T-cell (primary cell): ENCODE measurements at regions not wholly inside any gene's neighbourhood (a gene's known extent, or its start where the extent isn't known, plus 50 kb on each side); places are given as distances from the start of the nearest gene placed in this dataset.

Experiments
- ATAC-seq, 4 experiments: fragments of 200-7000 bp in 3 of 4; fragments of 150-1000 bp in 1 of 4; cut with Tn5 transposase; replicated peaks in 1 of 4; 1 replicate in 3 of 4; 2 replicates in 1 of 4; pipeline ENCODE4 v1.10.0; 2021; ENCODE audit warnings: moderate library complexity in 3 of 4, mild to moderate bottlenecking in 2 of 4, moderate number of reproducible peaks in 1 of 4
- CTCF ChIA-PET, 2 donors: fragments of 300-600 bp; sonication (Branson Sonifier 250); formaldehyde crosslinking; loops; one replicate each; lab custom pipeline; 2022; ENCODE audit warnings: antibody characterized with exemption in 2 of 2; lab: Charles Lee
- POLR2A ChIA-PET, 2 donors: fragments of 300-600 bp; sonication (Branson Sonifier 250); formaldehyde crosslinking; loops; one replicate each; lab custom pipeline; 2022; ENCODE audit warnings: antibody characterized with exemption in 2 of 2; lab: Charles Lee
- DNase-seq, 35 experiments: peaks; one replicate each; pipeline versions ENCODE4 v3.0.0 to v3.0.0-alpha.2; 2013 to 2023
- H3K27ac ChIP-seq: one replicate; pipeline ENCODE4 v1.5.1; 2013; ENCODE audit warnings: low read length
- H3K27me3 ChIP-seq, 2 experiments: replicated peaks in 1 of 2; 1 replicate in 1 of 2; 2 replicates in 1 of 2; pipeline versions ENCODE4 v1.6.1 to v1.7.0; 2013; ENCODE audit warnings: low read length in 1 of 2, mixed read lengths in 1 of 2; ENCODE audit not compliant: control insufficient read depth in 2 of 2, insufficient read depth in 2 of 2; ENCODE audit errors: extremely low read depth in 1 of 2
- H3K36me3 ChIP-seq, 2 donors: 1 replicate in 1 of 2; 2 replicates in 1 of 2; pipeline versions ENCODE4 v1.6.1 to v1.7.0; 2013; ENCODE audit warnings: low read length in 1 of 2; ENCODE audit not compliant: control insufficient read depth in 2 of 2, insufficient read depth in 1 of 2; ENCODE audit errors: extremely low read depth in 1 of 2
- H3K4me1 ChIP-seq, 2 experiments: 1 replicate in 1 of 2; 2 replicates in 1 of 2; pipeline versions ENCODE4 v1.6.1 to v1.7.0; 2013; ENCODE audit warnings: low read length in 2 of 2, mixed read lengths in 1 of 2; ENCODE audit not compliant: insufficient read depth in 2 of 2, control insufficient read depth in 1 of 2; ENCODE audit errors: extremely low read depth in 1 of 2
- H3K4me3 ChIP-seq, 2 donors: 1 replicate in 1 of 2; 2 replicates in 1 of 2; pipeline versions ENCODE4 v1.5.1 to v1.7.0; 2013; ENCODE audit warnings: mild to moderate bottlenecking in 2 of 2, low read length in 1 of 2, moderate library complexity in 1 of 2; ENCODE audit not compliant: control insufficient read depth in 1 of 2; ENCODE audit errors: extremely low read depth in 1 of 2
- H3K9me3 ChIP-seq: 2 replicates; pipeline ENCODE4 v1.7.0; 2013
- H3K27ac Mint-ChIP-seq, 2 donors: one replicate each; pipeline ENCODE4 v1.8.0; 2020 to 2021; ENCODE audit warnings: mild to moderate bottlenecking in 2 of 2, mixed read lengths in 2 of 2
- H3K27me3 Mint-ChIP-seq, 2 donors: one replicate each; pipeline ENCODE4 v1.8.0; 2021 to 2022; ENCODE audit warnings: mixed read lengths in 2 of 2
- H3K36me3 Mint-ChIP-seq: one replicate; pipeline ENCODE4 v1.8.0; 2021; ENCODE audit warnings: mixed read lengths
- H3K4me1 Mint-ChIP-seq, 3 donors: one replicate each; pipeline ENCODE4 v1.8.0; 2020 to 2022; ENCODE audit warnings: mixed read lengths in 3 of 3, mild to moderate bottlenecking in 1 of 3
- H3K4me3 Mint-ChIP-seq, 3 donors: one replicate each; pipeline ENCODE4 v1.8.0; 2020 to 2022; ENCODE audit warnings: mild to moderate bottlenecking in 3 of 3, mixed read lengths in 3 of 3, moderate library complexity in 3 of 3
- H3K9me3 Mint-ChIP-seq, 3 donors: one replicate each; pipeline ENCODE4 v1.8.0; 2020 to 2022; ENCODE audit warnings: mixed read lengths in 3 of 3
- WGBS: methylation state at CpG from one replicate; pipeline ENCODE4 v1.1.5; 2013; ENCODE audit warnings: missing lambda C conversion rate; ENCODE audit not compliant: insufficient coverage; 5-methylcytosine and 5-hydroxymethylcytosine counted together

DNA sequence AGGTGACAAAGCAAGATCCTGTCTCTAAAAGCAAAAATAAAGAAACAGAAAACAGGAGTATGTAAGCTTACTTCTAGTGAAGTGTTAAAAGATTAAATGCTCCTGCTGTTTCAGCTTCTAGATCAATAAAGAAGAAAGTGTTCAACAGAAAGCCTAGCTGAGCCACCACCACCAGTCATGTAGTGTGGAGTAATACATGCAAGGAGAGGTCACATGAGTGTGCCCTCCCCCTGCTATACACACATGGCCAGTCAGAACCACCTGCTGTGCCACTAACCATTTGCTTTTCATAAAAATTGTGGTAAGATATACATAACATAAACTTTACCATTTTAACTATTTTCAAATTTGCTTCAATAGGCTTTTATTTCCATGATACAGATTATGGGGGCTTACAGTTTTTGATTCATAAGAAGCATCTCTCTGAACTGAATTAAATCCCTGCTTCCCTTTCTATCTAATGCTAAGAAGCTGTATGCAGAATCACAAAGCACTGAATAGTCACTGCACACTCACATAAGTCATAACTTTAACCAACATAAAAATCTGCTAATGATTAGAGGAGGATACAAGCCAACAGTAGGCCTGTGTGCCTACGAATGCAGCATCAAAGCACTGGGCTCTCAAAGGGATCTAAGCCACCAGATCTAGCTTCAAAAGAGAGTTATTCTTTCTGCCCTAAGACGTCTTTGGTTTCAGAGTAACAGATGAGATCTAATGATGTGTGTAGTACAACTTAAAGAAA is 515.5 kb downstream of the C12orf50 start:
- Histone ChIP-seq H3K4me1 (no peaks in the 10 kb centered on the region), H3K9me3 (no peaks in the 10 kb centered on the region), H3K4me3 (no peak overlapping the region), H3K27me3 (no peaks in the 10 kb centered on the region), H3K27ac (no peak overlapping the region), H3K36me3 (no peaks in the 10 kb centered on the region)
- H3K36me3 Mint-ChIP-seq: no peaks in the 10 kb centered on the region
- POLR2A ChIA-PET: no interaction called here
- no peak for ATAC-seq
- no CpG with 5 or more reads among the region's 2 CpGs for WGBS
- H3K27ac Mint-ChIP-seq: no peak overlapping the region
- H3K4me1 Mint-ChIP-seq: no peaks in the 10 kb centered on the region
- CTCF ChIA-PET: no interaction called here
- H3K4me3 Mint-ChIP-seq: no peak overlapping the region
- H3K27me3 Mint-ChIP-seq: no peaks in the 10 kb centered on the region
- no peak for DNase-seq
- H3K9me3 Mint-ChIP-seq: peaks cover 0 to 11% (median 7%) of the 10 kb centered on the region in 3 donors

DNA sequence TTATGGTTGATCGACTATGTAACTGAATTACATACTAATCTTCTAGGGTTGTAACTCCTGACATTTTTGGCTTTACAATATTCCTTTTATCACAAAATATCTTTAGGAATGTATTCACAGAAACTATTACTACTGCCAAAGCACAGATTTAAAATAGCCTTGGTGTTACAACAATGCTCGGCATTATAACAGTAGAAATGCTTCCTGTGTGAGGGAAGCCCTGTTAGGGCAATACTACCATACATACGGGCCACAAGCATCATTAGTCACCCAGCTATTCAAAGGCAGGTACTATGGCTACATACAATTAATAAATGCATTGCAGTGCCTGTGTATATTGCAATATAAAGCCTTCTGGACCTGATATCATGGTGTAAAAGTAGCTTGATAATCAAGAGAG is 517.8 kb downstream of the C12orf50 start:
- H3K27ac Mint-ChIP-seq: no peak overlapping the region

DNA sequence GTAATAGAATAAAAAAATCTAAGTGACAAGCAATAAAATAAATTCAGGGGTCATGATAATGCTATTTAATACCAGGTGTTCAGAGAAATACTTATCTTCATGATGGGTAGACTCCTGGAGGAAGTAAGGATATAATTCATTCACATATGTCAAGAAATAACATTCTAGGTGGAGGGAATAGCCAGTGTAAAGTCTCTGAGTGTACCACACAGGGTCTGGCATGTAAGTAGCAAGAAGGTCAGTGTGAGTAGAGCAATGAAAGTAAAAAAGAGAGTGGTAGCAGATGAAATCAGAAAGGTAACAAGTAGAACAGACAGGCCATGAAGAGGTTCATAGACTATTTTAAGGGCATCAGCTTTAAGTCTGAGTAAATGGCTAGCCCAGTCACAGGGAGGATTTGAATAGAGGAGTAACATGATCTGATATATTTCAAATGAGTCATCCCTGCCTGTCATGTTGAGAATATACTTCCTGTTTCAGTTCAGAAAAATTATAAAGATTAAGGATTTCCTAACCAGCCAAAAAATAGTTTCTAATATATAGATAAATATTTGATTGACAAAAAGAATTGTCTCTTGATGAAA is 519.9 kb downstream of the C12orf50 start:
- Mint-ChIP-seq H3K4me3 (no peak overlapping the region), H3K27ac (no peak overlapping the region), H3K9me3 (peaks cover 5 to 14% (median 12%) of the 10 kb centered on the region in 3 donors), H3K27me3 (no peaks in the 10 kb centered on the region), H3K4me1 (no peaks in the 10 kb centered on the region), H3K36me3 (no peaks in the 10 kb centered on the region)
- no peak for ATAC-seq
- Histone ChIP-seq H3K36me3 (no peaks in the 10 kb centered on the region), H3K27ac (no peak overlapping the region), H3K4me3 (no peak overlapping the region), H3K27me3 (no peaks in the 10 kb centered on the region), H3K4me1 (no peaks in the 10 kb centered on the region), H3K9me3 (no peaks in the 10 kb centered on the region)
- DNase-seq: no peak
- CTCF ChIA-PET: no interaction called here
- POLR2A ChIA-PET: no interaction called here

More for the DNA sequence above, 517.8 kb downstream of the C12orf50 start:
- Histone ChIP-seq H3K27me3 (no peaks in the 10 kb centered on the region), H3K9me3 (no peaks in the 10 kb centered on the region), H3K4me3 (no peak overlapping the region), H3K36me3 (no peaks in the 10 kb centered on the region), H3K4me1 (no peaks in the 10 kb centered on the region), H3K27ac (no peak overlapping the region)
- no peaks in the 10 kb centered on the region for H3K36me3 Mint-ChIP-seq
- peaks cover 4 to 12% (median 5%) of the 10 kb centered on the region in 3 donors for H3K9me3 Mint-ChIP-seq
- no peaks in the 10 kb centered on the region for H3K4me1 Mint-ChIP-seq
- no peak for DNase-seq
- ChIA-PET CTCF (no interaction called here), POLR2A (no interaction called here)
- H3K27me3 Mint-ChIP-seq: no peaks in the 10 kb centered on the region
- no CpG with 5 or more reads among the region's 3 CpGs for WGBS
- no peak overlapping the region for H3K4me3 Mint-ChIP-seq
- ATAC-seq: no peak

DNA sequence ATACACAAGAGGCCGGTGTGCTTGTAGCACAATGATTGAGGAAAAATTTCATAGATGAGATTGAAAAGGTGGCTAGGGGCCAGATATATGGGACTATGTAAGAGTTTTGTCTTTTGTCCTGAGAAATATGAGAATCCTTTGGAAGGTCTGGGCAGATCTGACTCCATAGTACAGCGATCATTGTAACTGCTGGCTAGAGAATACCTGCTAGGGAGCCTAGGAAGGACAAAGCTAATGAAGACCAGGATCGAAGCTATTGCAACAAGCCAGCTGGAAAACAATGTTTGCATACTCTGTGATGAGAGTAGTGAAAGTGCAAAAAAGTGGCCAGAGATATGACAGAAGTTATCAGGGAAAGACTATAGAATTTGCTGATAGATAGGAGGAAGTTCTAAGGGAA is 537.6 kb downstream of the C12orf50 start:
- Mint-ChIP-seq H3K27me3 (no peaks in the 10 kb centered on the region), H3K4me1 (no peaks in the 10 kb centered on the region), H3K36me3 (no peaks in the 10 kb centered on the region), H3K27ac (no peak overlapping the region), H3K4me3 (no peak overlapping the region), H3K9me3 (peaks cover 3 to 11% (median 6%) of the 10 kb centered on the region in 3 donors)
- Histone ChIP-seq H3K4me1 (no peaks in the 10 kb centered on the region), H3K27ac (no peak overlapping the region), H3K36me3 (no peaks in the 10 kb centered on the region), H3K27me3 (no peaks in the 10 kb centered on the region), H3K4me3 (no peak overlapping the region), H3K9me3 (no peaks in the 10 kb centered on the region)
- ChIA-PET CTCF (no interaction called here), POLR2A (no interaction called here)
- 83% methylated on average over 3 of the region's 3 CpGs for WGBS
- no peak for ATAC-seq
- no peak for DNase-seq

- Mint-ChIP-seq H3K4me3 (no peak overlapping the region), H3K4me1 (no peaks in the 10 kb centered on the region), H3K36me3 (no peaks in the 10 kb centered on the region), H3K27me3 (no peaks in the 10 kb centered on the region), H3K27ac (no peak overlapping the region), H3K9me3 (peaks cover 3 to 11% (median 6%) of the 10 kb centered on the region in 3 donors)
- ATAC-seq (no peak), DNase-seq (no peak)
- Histone ChIP-seq H3K27ac (no peak overlapping the region), H3K4me3 (no peak overlapping the region), H3K36me3 (no peaks in the 10 kb centered on the region), H3K27me3 (no peaks in the 10 kb centered on the region), H3K4me1 (no peaks in the 10 kb centered on the region), H3K9me3 (no peaks in the 10 kb centered on the region)
- ChIA-PET POLR2A (no interaction called here), CTCF (no interaction called here)
- WGBS: no CpG with 5 or more reads among the region's 1 CpG
These were observed 538.1 kb downstream of the C12orf50 start for GRCh38 chr12:87491089-87491488.

DNA sequence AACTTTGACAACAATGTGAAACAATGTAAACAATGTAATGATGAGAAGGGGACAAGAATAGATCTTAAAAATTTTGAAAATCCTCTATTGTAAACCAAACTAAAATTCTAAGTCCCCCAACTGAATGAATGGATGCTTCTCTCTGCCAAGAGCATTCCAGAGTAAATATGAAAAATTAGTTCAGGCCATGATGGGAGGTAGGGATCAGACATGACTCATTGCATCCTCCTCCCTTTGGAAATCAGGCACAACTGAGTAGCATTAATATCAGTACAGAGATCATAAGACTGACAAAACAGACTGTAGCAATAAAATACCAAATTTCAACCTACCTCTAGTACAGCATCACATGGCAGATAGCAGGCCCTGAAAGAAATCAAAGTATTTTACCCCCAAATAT is 559.9 kb downstream of the C12orf50 start:
- no peaks in the 10 kb centered on the region for H3K27me3 ChIP-seq
- ChIA-PET POLR2A (no interaction called here), CTCF (no interaction called here)
- H3K9me3 Mint-ChIP-seq: peaks cover 12 to 16% (median 13%) of the 10 kb centered on the region in 3 donors
- H3K4me3 ChIP-seq: no peak overlapping the region
- no peaks in the 10 kb centered on the region for H3K4me1 Mint-ChIP-seq
- DNase-seq: no peak
- H3K9me3 ChIP-seq: no peaks in the 10 kb centered on the region
- no peak overlapping the region for H3K27ac ChIP-seq
- H3K27me3 Mint-ChIP-seq: no peaks in the 10 kb centered on the region
- ATAC-seq: no peak
- no peaks in the 10 kb centered on the region for H3K4me1 ChIP-seq
- no peak overlapping the region for H3K4me3 Mint-ChIP-seq
- H3K36me3 ChIP-seq: no peaks in the 10 kb centered on the region
- H3K27ac Mint-ChIP-seq: no peak overlapping the region
- no peaks in the 10 kb centered on the region for H3K36me3 Mint-ChIP-seq
